GM18867 (cell line): ENCODE measurements at regions not wholly inside any gene's neighbourhood (a gene's known extent, or its start where the extent isn't known, plus 50 kb on each side); places are given as distances from the start of the nearest gene placed in this dataset.

Experiments used
- ATAC-seq: cut with Tn5 transposase; IDR thresholded peaks from one replicate; pipeline ENCODE4 v1.9.1; 2021; ENCODE audit warnings: mild to moderate bottlenecking, moderate library complexity; ENCODE audit not compliant: unreplicated experiment

- ATAC-seq, result no peak
Observed at GRCh38 chr2:64220894-64221617, 76.8 kb upstream of the PELI1 start.

- no peak for ATAC-seq
Observed at GRCh38 chr2:64221935-64222334, 77.7 kb upstream of the PELI1 start.

- ATAC-seq, result no peak
Observed at GRCh38 chr2:64222351-64222750, 78.1 kb upstream of the PELI1 start.

GRCh38 chr2:64223055-64223454 is 78.8 kb upstream of the PELI1 start:
- ATAC-seq, result peak; percentile 72

GRCh38 chr2:64225491-64225890 is 81.3 kb upstream of the PELI1 start:
- ATAC-seq, result no peak

GRCh38 chr2:64226611-64227010 is 82.4 kb upstream of the PELI1 start:
- no peak for ATAC-seq

GRCh38 chr2:64227603-64228125 is 83.4 kb upstream of the PELI1 start:
- no peak for ATAC-seq

GRCh38 chr2:64228126-64228678 is 84.0 kb upstream of the PELI1 start:
- ATAC-seq, result peak; percentile 98

GRCh38 chr2:64228918-64229317 is 84.7 kb upstream of the PELI1 start:
- ATAC-seq, result no peak

GRCh38 chr2:64230540-64230939 is 86.3 kb upstream of the PELI1 start:
- ATAC-seq, result no peak

GRCh38 chr2:64232266-64232665 is 88.0 kb upstream of the PELI1 start:
- ATAC-seq, result no peak

GRCh38 chr2:64233376-64233922 is 89.2 kb upstream of the PELI1 start:
- no peak for ATAC-seq

GRCh38 chr2:64234150-64234549 is 89.9 kb upstream of the PELI1 start:
- ATAC-seq, result no peak

- peak; percentile 50 for ATAC-seq
Observed at GRCh38 chr2:64234785-64235184, 90.6 kb upstream of the PELI1 start.

GRCh38 chr2:64237266-64237665 is 93.0 kb upstream of the PELI1 start:
- no peak for ATAC-seq

GRCh38 chr2:64238799-64239198 is 94.6 kb upstream of the PELI1 start:
- ATAC-seq, result no peak

- no peak for ATAC-seq
Observed at GRCh38 chr2:64243081-64244036, 99.1 kb upstream of the PELI1 start.

- ATAC-seq, result no peak
Observed at GRCh38 chr2:64244037-64244416, 99.8 kb upstream of the PELI1 start.

GRCh38 chr2:64245631-64246030 is 101.4 kb upstream of the PELI1 start:
- ATAC-seq, result no peak

GRCh38 chr2:64246962-64247361 is 102.7 kb upstream of the PELI1 start:
- no peak for ATAC-seq

GRCh38 chr2:64249426-64249825 is 105.2 kb upstream of the PELI1 start:
- ATAC-seq, result no peak
